GM12801 (cell line): ENCODE measurements at regions not wholly inside any gene's neighbourhood (a gene's known extent, or its start where the extent isn't known, plus 50 kb on each side); places are given as distances from the start of the nearest gene placed in this dataset.

Experiments used
- CTCF ChIP-seq: IDR thresholded peaks from one replicate; pipeline ENCODE4 v1.5.1; 2011; ENCODE audit warnings: control low read depth; ENCODE audit not compliant: insufficient read length; ENCODE audit errors: extremely low read depth

GRCh38 chr2:163135256-163135655 is 296.7 kb upstream of the KCNH7 start:
- TF ChIP-seq CTCF: no peak

- no peak for TF ChIP-seq CTCF
These were observed 295.0 kb upstream of the KCNH7 start for GRCh38 chr2:163133602-163134001.

- TF ChIP-seq CTCF: no peak
These were observed 294.3 kb upstream of the KCNH7 start for GRCh38 chr2:163132850-163133249.

- TF ChIP-seq CTCF: no peak
These were observed 285.0 kb upstream of the KCNH7 start for GRCh38 chr2:163123526-163123925.

- no peak for TF ChIP-seq CTCF
These were observed 283.7 kb upstream of the KCNH7 start for GRCh38 chr2:163122257-163122656.

GRCh38 chr2:163121483-163121882 is 282.9 kb upstream of the KCNH7 start:
- no peak for TF ChIP-seq CTCF

- TF ChIP-seq CTCF: no peak
These were observed 281.4 kb upstream of the KCNH7 start for GRCh38 chr2:163119966-163120365.

GRCh38 chr2:163086940-163087339 is 248.4 kb upstream of the KCNH7 start:
- no peak for TF ChIP-seq CTCF
